Neutrophil (primary cell): ENCODE measurements at regions not wholly inside any gene's neighbourhood (a gene's known extent, or its start where the extent isn't known, plus 50 kb on each side); places are given as distances from the start of the nearest gene placed in this dataset.

Experiments used
- H3K27ac ChIP-seq: fragments of 200-600 bp; sonication (generic); 2 replicates; pipeline ENCODE4 v1.5.1; 2016; ENCODE audit warnings: mild to moderate bottlenecking, moderate library complexity
- H3K27me3 ChIP-seq: fragments of 200-600 bp; sonication (generic); 2 replicates; pipeline ENCODE4 v1.6.0; 2016; ENCODE audit warnings: mild to moderate bottlenecking
- H3K36me3 ChIP-seq: fragments of 200-600 bp; sonication (generic); 2 replicates; pipeline ENCODE4 v1.5.1; 2017
- H3K4me1 ChIP-seq, 2 experiments: fragments of 200-600 bp in 1 of 2; sonication (generic) in 1 of 2; 1 replicate in 1 of 2; 2 replicates in 1 of 2; pipeline versions ENCODE4 v1.5.1 to v1.6.1; 2013 to 2016; ENCODE audit warnings: low read depth in 1 of 2, low read length in 1 of 2, mild to moderate bottlenecking in 1 of 2, moderate library complexity in 1 of 2; ENCODE audit not compliant: control insufficient read depth in 1 of 2, insufficient read depth in 1 of 2
- H3K4me3 ChIP-seq, 2 experiments: fragments of 200-600 bp in 1 of 2; sonication (generic) in 1 of 2; 1 replicate in 1 of 2; 2 replicates in 1 of 2; pipeline ENCODE4 v1.5.1; 2013 to 2016; ENCODE audit warnings: low read depth in 1 of 2, low read length in 1 of 2, mild to moderate bottlenecking in 1 of 2, moderate library complexity in 1 of 2
- H3K9me3 ChIP-seq: fragments of 200-600 bp; sonication (generic); 2 replicates; pipeline ENCODE4 v1.5.1; 2016
- TF ChIP-seq, protein P1 (sequence below): fragments of 200-600 bp; sonication (generic); IDR thresholded peaks from 2 replicates; pipeline ENCODE4 v1.5.1; 2016; ENCODE audit warnings: antibody characterized with exemption

DNA sequence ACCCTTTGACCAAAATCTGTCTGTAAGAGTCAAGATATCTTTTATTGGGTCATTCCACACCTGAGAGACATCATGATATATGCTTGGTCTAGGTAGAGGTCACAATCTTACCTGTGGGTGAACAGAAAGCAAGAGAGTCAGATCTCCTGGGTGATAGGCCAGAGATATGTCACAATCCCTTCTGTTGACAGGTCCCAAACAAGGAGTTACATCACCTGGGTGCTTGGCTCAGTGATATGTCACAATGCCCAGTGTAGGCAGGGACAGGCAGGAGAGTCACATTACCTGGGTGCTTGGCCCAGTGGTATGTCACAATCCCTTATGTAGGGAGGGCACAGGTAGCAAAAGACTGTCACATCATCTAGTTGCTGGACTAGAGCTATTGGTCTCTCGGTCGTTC is 1991.2 kb downstream of the TP53TG3F start:
- TF ChIP-seq, protein P1, sequence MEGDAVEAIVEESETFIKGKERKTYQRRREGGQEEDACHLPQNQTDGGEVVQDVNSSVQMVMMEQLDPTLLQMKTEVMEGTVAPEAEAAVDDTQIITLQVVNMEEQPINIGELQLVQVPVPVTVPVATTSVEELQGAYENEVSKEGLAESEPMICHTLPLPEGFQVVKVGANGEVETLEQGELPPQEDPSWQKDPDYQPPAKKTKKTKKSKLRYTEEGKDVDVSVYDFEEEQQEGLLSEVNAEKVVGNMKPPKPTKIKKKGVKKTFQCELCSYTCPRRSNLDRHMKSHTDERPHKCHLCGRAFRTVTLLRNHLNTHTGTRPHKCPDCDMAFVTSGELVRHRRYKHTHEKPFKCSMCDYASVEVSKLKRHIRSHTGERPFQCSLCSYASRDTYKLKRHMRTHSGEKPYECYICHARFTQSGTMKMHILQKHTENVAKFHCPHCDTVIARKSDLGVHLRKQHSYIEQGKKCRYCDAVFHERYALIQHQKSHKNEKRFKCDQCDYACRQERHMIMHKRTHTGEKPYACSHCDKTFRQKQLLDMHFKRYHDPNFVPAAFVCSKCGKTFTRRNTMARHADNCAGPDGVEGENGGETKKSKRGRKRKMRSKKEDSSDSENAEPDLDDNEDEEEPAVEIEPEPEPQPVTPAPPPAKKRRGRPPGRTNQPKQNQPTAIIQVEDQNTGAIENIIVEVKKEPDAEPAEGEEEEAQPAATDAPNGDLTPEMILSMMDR, result no peak
- no peaks in the 10 kb centered on the region for H3K27me3 ChIP-seq
- no peak overlapping the region for H3K27ac ChIP-seq
- H3K9me3 ChIP-seq, result peaks cover 7% of the 10 kb centered on the region
- no peak overlapping the region for H3K4me3 ChIP-seq
- no peaks in the 10 kb centered on the region for H3K4me1 ChIP-seq
- H3K36me3 ChIP-seq, result no peaks in the 10 kb centered on the region

DNA sequence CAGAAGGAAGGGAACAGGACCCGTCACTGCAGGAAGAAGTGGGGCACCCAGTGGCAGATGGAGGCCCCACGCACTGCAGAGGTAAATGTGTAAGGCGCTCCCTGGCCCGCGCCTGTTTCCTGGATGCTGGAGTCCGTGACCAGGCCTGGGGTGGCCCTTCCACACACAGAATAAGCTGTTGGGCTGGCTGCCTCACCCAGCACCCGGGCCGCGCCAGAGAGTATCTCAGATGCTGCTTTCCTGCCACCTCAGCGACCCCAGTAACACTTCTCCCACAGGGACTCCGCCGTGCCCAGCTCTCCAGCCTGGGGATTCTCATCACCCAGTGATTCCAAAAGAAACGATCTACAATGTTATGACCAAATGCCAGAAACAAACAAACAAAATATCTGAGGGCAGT is 1993.1 kb downstream of the TP53TG3F start:
- TF ChIP-seq, protein P1, result no peak
- H3K27ac ChIP-seq, result no peak overlapping the region
- peaks cover 7% of the 10 kb centered on the region for H3K9me3 ChIP-seq

DNA sequence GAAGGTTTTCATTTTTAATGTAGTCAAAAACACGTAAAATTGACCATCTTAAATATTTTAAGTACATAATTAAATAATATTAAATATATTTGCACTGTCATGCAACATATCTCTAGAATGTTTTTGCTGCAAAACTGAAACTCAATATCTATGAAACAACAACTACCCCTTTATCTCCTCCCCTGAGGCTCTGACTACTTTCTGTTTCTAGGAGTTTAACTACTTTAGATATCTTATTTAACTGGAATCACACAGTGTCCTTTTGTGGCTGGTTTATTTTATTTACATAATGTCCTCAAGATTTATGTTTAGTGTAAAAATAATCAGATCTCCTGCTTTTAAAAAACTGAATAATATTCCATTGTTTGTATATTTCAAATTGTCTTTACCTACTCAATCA is 2003.9 kb downstream of the TP53TG3F start:
- TF ChIP-seq, protein P1, result no peak
- no peak overlapping the region for H3K27ac ChIP-seq
- H3K9me3 ChIP-seq, result no peaks in the 10 kb centered on the region
- no peaks in the 10 kb centered on the region for H3K36me3 ChIP-seq
- no peaks in the 10 kb centered on the region for H3K4me1 ChIP-seq
- no peak overlapping the region for H3K4me3 ChIP-seq
- H3K27me3 ChIP-seq, result no peaks in the 10 kb centered on the region

More for the DNA sequence above, 1993.1 kb downstream of the TP53TG3F start:
- Histone ChIP-seq H3K36me3 (no peaks in the 10 kb centered on the region), H3K27me3 (no peaks in the 10 kb centered on the region), H3K4me3 (no peak overlapping the region), H3K4me1 (no peaks in the 10 kb centered on the region)

DNA sequence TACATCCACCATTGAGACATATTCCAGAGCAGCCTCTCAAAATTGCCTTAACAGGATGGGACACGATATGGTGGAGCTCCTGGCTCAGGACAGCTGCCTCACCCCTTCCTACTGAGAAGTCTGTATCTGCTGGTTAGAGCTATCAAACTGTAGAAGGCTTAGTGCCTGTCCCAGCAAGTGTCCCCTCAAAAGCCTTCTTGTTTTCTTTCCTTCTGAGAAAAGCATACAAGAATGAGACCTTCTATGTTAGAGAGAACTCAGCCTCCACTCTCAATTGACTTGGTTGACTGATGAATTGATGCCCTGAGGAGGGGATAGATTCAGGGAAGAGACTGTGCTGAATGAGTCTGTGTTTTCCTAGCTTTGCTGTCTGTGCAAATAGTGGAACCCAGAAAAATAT is 2020.9 kb downstream of the TP53TG3F start:
- H3K36me3 ChIP-seq, result no peaks in the 10 kb centered on the region
- no peaks in the 10 kb centered on the region for H3K9me3 ChIP-seq
- H3K27me3 ChIP-seq, result no peaks in the 10 kb centered on the region
- H3K4me1 ChIP-seq, result no peaks in the 10 kb centered on the region
- H3K27ac ChIP-seq, result no peak overlapping the region
- H3K4me3 ChIP-seq, result no peak overlapping the region
- TF ChIP-seq, protein P1, result no peak

DNA sequence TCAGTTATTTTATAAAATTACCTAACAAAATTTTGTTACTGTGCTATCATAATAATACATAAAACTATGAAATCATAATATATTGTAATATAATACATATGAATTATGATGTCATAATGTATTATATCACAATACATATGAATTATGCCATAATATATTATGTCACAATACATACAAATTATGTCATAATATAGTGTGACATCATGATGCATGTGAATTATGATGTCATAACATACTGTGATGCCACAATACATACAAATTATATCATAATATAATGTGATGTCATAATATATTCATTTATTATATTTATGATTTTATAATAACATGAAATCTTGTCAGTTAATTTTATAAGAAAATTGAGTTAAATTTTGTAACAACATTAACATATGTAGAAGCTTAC is 2021.6 kb downstream of the TP53TG3F start:
- Histone ChIP-seq H3K27ac (no peak overlapping the region), H3K4me3 (no peak overlapping the region), H3K36me3 (no peaks in the 10 kb centered on the region), H3K27me3 (no peaks in the 10 kb centered on the region), H3K4me1 (no peaks in the 10 kb centered on the region), H3K9me3 (no peaks in the 10 kb centered on the region)
- TF ChIP-seq, protein P1, result no peak

DNA sequence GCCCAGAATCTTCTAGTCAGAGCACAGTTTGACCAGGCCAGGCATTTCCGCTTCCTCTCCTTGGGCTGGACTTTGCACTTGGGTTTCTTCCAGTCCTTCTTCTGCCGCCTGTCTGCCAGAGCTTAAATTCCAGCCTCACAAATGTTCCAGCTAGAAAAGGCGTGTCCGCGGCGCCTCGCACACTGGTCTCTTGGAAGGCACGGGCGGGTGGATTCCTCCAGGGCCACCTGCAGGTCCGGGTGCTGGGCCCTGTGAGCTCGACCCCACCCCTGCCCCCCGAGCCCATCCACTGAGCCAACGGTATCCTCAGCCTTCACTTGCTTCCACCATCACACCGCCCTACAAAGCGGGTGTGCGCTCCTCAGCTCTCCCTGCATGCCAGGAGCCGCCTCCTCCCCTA is 2026.5 kb downstream of the TP53TG3F start:
- Histone ChIP-seq H3K9me3 (no peaks in the 10 kb centered on the region), H3K27ac (no peak overlapping the region), H3K4me1 (no peaks in the 10 kb centered on the region), H3K4me3 (no peak overlapping the region), H3K36me3 (no peaks in the 10 kb centered on the region), H3K27me3 (no peaks in the 10 kb centered on the region)
- TF ChIP-seq, protein P1, result no peak
